Gastroesophageal sphincter (tissue), 4 donors: ENCODE measurements at regions not wholly inside any gene's neighbourhood (a gene's known extent, or its start where the extent isn't known, plus 50 kb on each side); places are given as distances from the start of the nearest gene placed in this dataset.

Experiments used
- ATAC-seq: fragments of 150-250 bp; one replicate; pipeline ENCODE4 v1.9.1; 2016; ENCODE audit warnings: mild to moderate bottlenecking, moderate library complexity
- H3K27ac ChIP-seq, 4 donors: fragments of 200-600 bp; sonication (generic) in 3 of 4; 1 replicate in 3 of 4; 2 replicates in 1 of 4; pipeline ENCODE4 v1.5.1; 2016 to 2019
- H3K27me3 ChIP-seq: fragments of 200-600 bp; sonication (generic); one replicate; pipeline ENCODE4 v1.5.1; 2019
- H3K36me3 ChIP-seq, 2 donors: fragments of 200-600 bp; sonication (generic); one replicate each; pipeline ENCODE4 v1.5.1; 2019; ENCODE audit warnings: control low read depth in 1 of 2
- H3K4me1 ChIP-seq, 3 donors: fragments of 200-600 bp; sonication (generic); 1 replicate in 2 of 3; 2 replicates in 1 of 3; pipeline ENCODE4 v1.5.1; 2016 to 2019; ENCODE audit warnings: control low read depth in 2 of 3
- H3K4me3 ChIP-seq, 2 donors: fragments of 200-600 bp; sonication (generic); one replicate each; pipeline ENCODE4 v1.5.1; 2019; ENCODE audit warnings: mild to moderate bottlenecking in 1 of 2, moderate library complexity in 1 of 2
- H3K9me3 ChIP-seq, 3 donors: fragments of 200-600 bp; sonication (generic); one replicate each; pipeline ENCODE4 v1.5.1; 2017 to 2019; ENCODE audit warnings: control low read depth in 2 of 3
- CTCF ChIP-seq, 4 experiments: fragments of 200-600 bp in 2 of 4; fragments of 450-650 bp in 2 of 4; sonication (generic) in 1 of 4; IDR thresholded peaks; one replicate each; pipeline ENCODE4 v1.5.1; 2017 to 2019; ENCODE audit warnings: antibody characterized with exemption in 4 of 4, mild to moderate bottlenecking in 2 of 4, moderate library complexity in 2 of 4
- EP300 ChIP-seq: sonication (generic); formaldehyde crosslinking; IDR thresholded peaks from one replicate; pipeline ENCODE4 v1.6.1; 2017; ENCODE audit warnings: antibody characterized with exemption, mild to moderate bottlenecking
- POLR2A ChIP-seq, 2 donors: fragments of 450-650 bp; IDR thresholded peaks; one replicate each; pipeline ENCODE4 v1.6.1; 2017; ENCODE audit warnings: antibody characterized with exemption in 2 of 2, mild to moderate bottlenecking in 2 of 2, moderate library complexity in 1 of 2
- POLR2AphosphoS5 ChIP-seq: sonication (generic); formaldehyde crosslinking; IDR thresholded peaks from one replicate; pipeline ENCODE4 v1.6.1; 2017; ENCODE audit warnings: antibody characterized with exemption
- WGBS, 2 donors: methylation state at CpG; one replicate each; pipeline ENCODE4 v1.1.5; 2018; ENCODE audit warnings: low coverage in 1 of 2; 5-methylcytosine and 5-hydroxymethylcytosine counted together

GRCh38 chr7:33712020-33712414 is 193.3 kb upstream of the BMPER start:
- H3K4me1 ChIP-seq, result peaks cover 0 to 5% (median 2%) of the 10 kb centered on the region in 3 donors
- 85 to 98% methylated on average over 4 of the region's 4 CpGs for WGBS, 2 donors
- no peaks in the 10 kb centered on the region for H3K36me3 ChIP-seq
- no peaks in the 10 kb centered on the region for H3K9me3 ChIP-seq
- H3K4me3 ChIP-seq, result no peak overlapping the region
- H3K27ac ChIP-seq, result no peak overlapping the region
- no peak for TF ChIP-seq CTCF (IDR thresholded peaks at IDR 0.05)
- no peak for TF ChIP-seq EP300
- TF ChIP-seq POLR2AphosphoS5, result no peak
- no peak for TF ChIP-seq POLR2A (IDR thresholded peaks at IDR 0.05)
- no peaks in the 10 kb centered on the region for H3K27me3 ChIP-seq
- no peak for ATAC-seq

- Histone ChIP-seq H3K36me3 (no peaks in the 10 kb centered on the region), H3K27me3 (no peaks in the 10 kb centered on the region), H3K4me1 (peaks cover 0 to 16% (median 0%) of the 10 kb centered on the region in 3 donors), H3K4me3 (no peak overlapping the region), H3K9me3 (no peaks in the 10 kb centered on the region), H3K27ac (no peak overlapping the region)
- TF ChIP-seq POLR2A (IDR thresholded peaks at IDR 0.05) (no peak), CTCF (IDR thresholded peaks at IDR 0.05) (no peak), POLR2AphosphoS5 (no peak), EP300 (no peak)
- WGBS, 2 donors, result 98% methylated on average over 5 of the region's 5 CpGs; no CpG with 5 or more reads in 1 of the 2 donors
- no peak for ATAC-seq
Measured at GRCh38 chr7:33714208-33714607, 191.1 kb upstream of the BMPER start.

- no peak for ATAC-seq
- peak; percentile 27 to 58 (median 56) for TF ChIP-seq CTCF (IDR thresholded peaks at IDR 0.05)
- TF ChIP-seq POLR2AphosphoS5, result no peak
- no peaks in the 10 kb centered on the region for H3K27me3 ChIP-seq
- H3K27ac ChIP-seq, result no peak overlapping the region
- no peaks in the 10 kb centered on the region for H3K36me3 ChIP-seq
- H3K4me3 ChIP-seq, result no peak overlapping the region
- WGBS, 2 donors, result 70 to 79% methylated on average over 2 of the region's 2 CpGs
- peaks cover 0 to 4% (median 0%) of the 10 kb centered on the region in 3 donors for H3K9me3 ChIP-seq
- H3K4me1 ChIP-seq, result peaks cover 0 to 20% (median 0%) of the 10 kb centered on the region in 3 donors
Measured at GRCh38 chr7:33716581-33717477, 188.5 kb upstream of the BMPER start.

GRCh38 chr7:33719059-33719581 is 186.2 kb upstream of the BMPER start:
- Histone ChIP-seq H3K27ac (peak overlapping the region in 1 of 4 donors; percentile 41), H3K36me3 (no peaks in the 10 kb centered on the region), H3K9me3 (peaks cover 0 to 4% (median 0%) of the 10 kb centered on the region in 3 donors), H3K4me1 (peaks cover 0 to 20% (median 0%) of the 10 kb centered on the region in 3 donors), H3K27me3 (no peaks in the 10 kb centered on the region), H3K4me3 (no peak overlapping the region)
- ATAC-seq, result peak; percentile 63
- TF ChIP-seq POLR2AphosphoS5, result no peak
- TF ChIP-seq EP300, result no peak
- TF ChIP-seq CTCF (IDR thresholded peaks at IDR 0.05), result no peak
- no peak for TF ChIP-seq POLR2A (IDR thresholded peaks at IDR 0.05)
- WGBS, 2 donors, result no CpG with 5 or more reads among the region's 5 CpGs
